ENCODE measurements at regions not wholly inside any gene's neighbourhood (a gene's known extent, or its start where the extent isn't known, plus 50 kb on each side); places are given as distances from the start of the nearest gene placed in this dataset.
"Not testable (repeated sequence)": the region's sequence is repeated elsewhere in the genome, so short reads cannot be mapped to it uniquely, and the experiment has no call there.

GRCh38 chr3:107220538-107220937 lies 156.7 kb upstream of the CCDC54 start:
- H3K27me3 ChIP-seq = no peaks in the 10 kb centered on the region
- 87 to 92% methylated on average over 1 of the region's 1 CpG for WGBS, 2 donors
- H3K27ac ChIP-seq = no peak overlapping the region
- no peak for DNase-seq (ENCODE audit: low spot score in 2 of 2)
- peaks cover 0 to 8% (median 0%) of the 10 kb centered on the region in 4 donors for H3K4me1 ChIP-seq
- H3K36me3 ChIP-seq = no peaks in the 10 kb centered on the region
- TF ChIP-seq EP300 (IDR thresholded peaks at IDR 0.05) = no peak
- no peak for TF ChIP-seq CTCF (IDR thresholded peaks at IDR 0.05)
- no peak for TF ChIP-seq POLR2A (IDR thresholded peaks at IDR 0.05)
- no peak overlapping the region for H3K4me3 ChIP-seq
- no peaks in the 10 kb centered on the region for H3K9me3 ChIP-seq

- no peaks in the 10 kb centered on the region for H3K27me3 ChIP-seq
- no peak overlapping the region for H3K4me3 ChIP-seq
- no peaks in the 10 kb centered on the region for H3K9me3 ChIP-seq
- no peak for DNase-seq (ENCODE audit: low spot score in 2 of 2)
- WGBS, 2 donors = 90 to 98% methylated on average over 2 of the region's 2 CpGs
- H3K36me3 ChIP-seq = no peaks in the 10 kb centered on the region
- no peak overlapping the region for H3K27ac ChIP-seq
- no peak for TF ChIP-seq CTCF (IDR thresholded peaks at IDR 0.05)
- no peak for TF ChIP-seq EP300 (IDR thresholded peaks at IDR 0.05)
- no peak for TF ChIP-seq POLR2A (IDR thresholded peaks at IDR 0.05)
- H3K4me1 ChIP-seq = peaks cover 0 to 8% (median 0%) of the 10 kb centered on the region in 4 donors
Measured at GRCh38 chr3:107221856-107222255, 155.4 kb upstream of the CCDC54 start.

GRCh38 chr3:107222907-107223306 lies 154.3 kb upstream of the CCDC54 start:
- no peaks in the 10 kb centered on the region for H3K36me3 ChIP-seq
- H3K4me1 ChIP-seq = peaks cover 0 to 8% (median 0%) of the 10 kb centered on the region in 4 donors
- H3K27ac ChIP-seq = no peak overlapping the region
- no peaks in the 10 kb centered on the region for H3K27me3 ChIP-seq
- no peak for DNase-seq (ENCODE audit: low spot score in 2 of 2)
- H3K9me3 ChIP-seq = no peaks in the 10 kb centered on the region
- 51 to 61% methylated on average over 4 of the region's 4 CpGs for WGBS, 2 donors
- no peak for TF ChIP-seq POLR2A (IDR thresholded peaks at IDR 0.05)
- no peak for TF ChIP-seq CTCF (IDR thresholded peaks at IDR 0.05)
- no peak for TF ChIP-seq EP300 (IDR thresholded peaks at IDR 0.05)
- H3K4me3 ChIP-seq = no peak overlapping the region

- TF ChIP-seq EP300 (IDR thresholded peaks at IDR 0.05) = no peak
- no peak for TF ChIP-seq POLR2A (IDR thresholded peaks at IDR 0.05)
- no peak for TF ChIP-seq CTCF (IDR thresholded peaks at IDR 0.05)
- no peak for DNase-seq (ENCODE audit: low spot score in 2 of 2)
- no peaks in the 10 kb centered on the region for H3K9me3 ChIP-seq
- 62 to 65% methylated on average over 2 of the region's 2 CpGs for WGBS, 2 donors
- no peaks in the 10 kb centered on the region for H3K27me3 ChIP-seq
- no peak overlapping the region for H3K4me3 ChIP-seq
- peaks cover 0 to 3% (median 0%) of the 10 kb centered on the region in 4 donors for H3K4me1 ChIP-seq
- no peaks in the 10 kb centered on the region for H3K36me3 ChIP-seq
- H3K27ac ChIP-seq = no peak overlapping the region
Measured at GRCh38 chr3:107224026-107224596, 153.1 kb upstream of the CCDC54 start.

- WGBS, 2 donors = 82 to 95% methylated on average over 1 of the region's 1 CpG
Measured at GRCh38 chr3:107227091-107227490, 150.1 kb upstream of the CCDC54 start.

GRCh38 chr3:107233877-107234276 lies 143.4 kb upstream of the CCDC54 start:
- H3K27ac ChIP-seq; H3K9me3 ChIP-seq; H3K27me3 ChIP-seq; DNase-seq (ENCODE audit: low spot score in 2 of 2); H3K36me3 ChIP-seq; H3K4me3 ChIP-seq: not testable (repeated sequence)
- H3K4me1 ChIP-seq = peaks cover 0 to 27% (median 4%) of the 10 kb centered on the region in 4 donors
- WGBS, 2 donors = 96 to 98% methylated on average over 4 of the region's 4 CpGs

More at GRCh38 chr3:107227091-107227490, 150.1 kb upstream of the CCDC54 start:
- no peak overlapping the region for H3K4me3 ChIP-seq
- H3K9me3 ChIP-seq = no peaks in the 10 kb centered on the region
- H3K4me1 ChIP-seq = no peaks in the 10 kb centered on the region
- no peaks in the 10 kb centered on the region for H3K27me3 ChIP-seq
- H3K27ac ChIP-seq = no peak overlapping the region
- DNase-seq (ENCODE audit: low spot score in 2 of 2) = no peak
- H3K36me3 ChIP-seq = no peaks in the 10 kb centered on the region
- no peak for TF ChIP-seq EP300 (IDR thresholded peaks at IDR 0.05)
- no peak for TF ChIP-seq CTCF (IDR thresholded peaks at IDR 0.05)
- TF ChIP-seq POLR2A (IDR thresholded peaks at IDR 0.05) = no peak
